GM23338 (cell line): ENCODE measurements at regions not wholly inside any gene's neighbourhood (a gene's known extent, or its start where the extent isn't known, plus 50 kb on each side); places are given as distances from the start of the nearest gene placed in this dataset.

Source experiments
- CTCF ChIP-seq, 2 experiments: fragments of 200-600 bp in 1 of 2; sonication (generic) in 1 of 2; conservative IDR thresholded peaks; 2 replicates each; pipeline versions ENCODE4 v1.5.1 to v1.6.1; 2016 to 2017; ENCODE audit warnings: antibody characterized with exemption in 2 of 2, low read depth in 2 of 2, mild to moderate bottlenecking in 2 of 2, moderate library complexity in 1 of 2
- POLR2AphosphoS5 ChIP-seq: IDR thresholded peaks from 2 replicates; pipeline ENCODE4 v1.6.1; 2016; ENCODE audit warnings: antibody characterized with exemption, low read depth
- REST ChIP-seq: IDR thresholded peaks from one replicate; pipeline ENCODE4 v1.6.1; 2018; ENCODE audit warnings: antibody characterized with exemption; ENCODE audit not compliant: unreplicated experiment
- STAT1 ChIP-seq: IDR thresholded peaks from one replicate; pipeline ENCODE4 v1.6.1; 2016; ENCODE audit warnings: antibody characterized with exemption; ENCODE audit not compliant: unreplicated experiment

GRCh38 chr19:28429356-28429755, 783.6 kb downstream of the UQCRFS1 start:
- TF ChIP-seq CTCF (conservative IDR thresholded peaks at IDR 0.05; ENCODE audit: low read depth in 2 of 2): no peak
- TF ChIP-seq POLR2AphosphoS5: no peak
- no peak for TF ChIP-seq REST
- TF ChIP-seq STAT1: no peak
